D721Med (cell line): ENCODE measurements at regions not wholly inside any gene's neighbourhood (a gene's known extent, or its start where the extent isn't known, plus 50 kb on each side); places are given as distances from the start of the nearest gene placed in this dataset.

Source experiments
- DNase-seq: peaks from one replicate; pipeline ENCODE4 v3.0.0; 2011; ENCODE audit warnings: low spot score; ENCODE audit not compliant: insufficient read length
- FAIRE-seq: peaks from 2 replicates; lab custom pipeline; 2011; peaks lifted over from hg19 to GRCh38; lab: Jason Lieb, UNC
- CTCF ChIP-seq: IDR thresholded peaks from 2 replicates; pipeline ENCODE4 v1.5.1; 2012; ENCODE audit warnings: mild to moderate bottlenecking, control low read depth; ENCODE audit not compliant: insufficient read depth; ENCODE audit errors: missing control alignments

- DNase-seq (no peak), FAIRE-seq (no peak)
- no peak for TF ChIP-seq CTCF
Observed at GRCh38 chr5:4924577-4924976, 215.6 kb upstream of the ADAMTS16 start.

GRCh38 chr5:4927097-4927496 lies 213.0 kb upstream of the ADAMTS16 start:
- FAIRE-seq = no peak

GRCh38 chr5:4928409-4928808 lies 211.7 kb upstream of the ADAMTS16 start:
- TF ChIP-seq CTCF = no peak
- no peak for FAIRE-seq
- no peak for DNase-seq

More at GRCh38 chr5:4927097-4927496, 213.0 kb upstream of the ADAMTS16 start:
- DNase-seq = no peak
- no peak for TF ChIP-seq CTCF

DNA sequence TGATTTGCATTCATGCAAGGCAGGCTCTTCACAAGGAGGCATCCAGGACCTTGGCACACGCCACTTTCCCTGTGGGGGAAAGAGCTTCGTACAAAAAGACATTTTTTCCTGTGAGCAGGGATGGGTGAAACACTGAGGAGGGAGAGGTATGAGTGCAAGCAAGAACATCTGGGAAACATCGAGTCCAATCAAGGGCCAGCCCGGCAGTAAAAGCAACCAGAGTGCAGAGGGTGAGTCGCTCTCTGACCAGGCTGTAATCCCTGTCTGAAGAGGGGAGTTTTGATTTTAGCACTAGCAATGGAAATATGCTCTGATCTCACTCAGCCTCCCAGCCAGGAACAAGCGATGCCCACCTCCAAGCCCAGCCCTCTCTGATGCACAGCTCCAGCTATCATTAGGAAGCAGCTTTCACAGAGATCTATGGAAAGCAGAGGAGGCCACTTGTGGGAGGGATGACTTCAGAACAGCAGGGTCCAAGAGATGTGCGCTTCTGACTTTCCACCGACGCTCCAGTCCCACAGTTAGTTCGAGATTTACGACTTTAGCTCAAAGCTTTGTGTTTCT lies 211.0 kb upstream of the ADAMTS16 start:
- no peak for TF ChIP-seq CTCF
- no peak for DNase-seq
- FAIRE-seq = no peak

GRCh38 chr5:4939042-4939781 lies 200.9 kb upstream of the ADAMTS16 start:
- DNase-seq = no peak
- no peak for TF ChIP-seq CTCF
- no peak for FAIRE-seq

GRCh38 chr5:4941161-4941560 lies 199.0 kb upstream of the ADAMTS16 start:
- DNase-seq = no peak
- FAIRE-seq = no peak
- no peak for TF ChIP-seq CTCF
